GM18951 (cell line): ENCODE measurements at regions not wholly inside any gene's neighbourhood (a gene's known extent, or its start where the extent isn't known, plus 50 kb on each side); places are given as distances from the start of the nearest gene placed in this dataset.

Source experiments
- POLR2A ChIP-seq: IDR thresholded peaks from 4 replicates; pipeline ENCODE4 v1.6.1; 2011; ENCODE audit warnings: mild to moderate bottlenecking; ENCODE audit not compliant: insufficient read length, insufficient read depth; ENCODE audit errors: extremely low read depth
- in situ Hi-C: fragments of 300-500 bp; cut with MboI; formaldehyde crosslinking; loops from one replicate; pipeline ENCODE4 v1.12.0; 2022; ENCODE audit warnings: low sequenced_read_pairs, mixed read lengths, inconsistent platforms; ENCODE audit not compliant: unreplicated experiment

DNA sequence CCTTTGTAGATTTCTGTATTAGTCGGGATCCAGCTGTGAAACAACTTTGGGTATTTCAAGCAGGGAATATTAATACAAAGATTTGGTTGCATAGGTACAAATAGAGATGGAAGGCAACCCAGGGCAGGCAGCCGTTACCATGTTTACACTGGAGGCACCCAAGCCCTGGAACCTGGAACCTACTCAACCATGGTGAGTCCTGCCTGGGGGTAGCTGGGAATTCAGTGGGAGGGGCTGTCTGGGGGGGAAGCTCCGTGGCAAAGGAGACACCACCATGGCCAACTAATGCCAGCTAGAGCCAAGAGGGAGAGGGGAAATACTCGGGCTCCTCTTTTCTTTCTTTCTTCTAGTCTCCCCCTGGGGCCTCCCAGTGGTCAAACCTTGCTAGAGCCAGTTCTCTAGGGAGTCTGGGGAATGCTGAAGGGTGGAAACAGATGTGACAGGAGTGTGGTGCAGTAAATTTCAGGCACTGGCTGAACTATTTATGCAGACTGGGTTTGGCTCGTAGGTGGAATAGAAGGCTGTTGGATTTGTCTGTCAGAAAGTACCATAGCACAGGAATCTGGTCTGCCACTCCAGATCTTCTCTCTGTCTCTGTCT lies 91.9 kb upstream of the CACNA1E start:
- in situ Hi-C loops, result no loop called here
- no peak for TF ChIP-seq POLR2A

DNA sequence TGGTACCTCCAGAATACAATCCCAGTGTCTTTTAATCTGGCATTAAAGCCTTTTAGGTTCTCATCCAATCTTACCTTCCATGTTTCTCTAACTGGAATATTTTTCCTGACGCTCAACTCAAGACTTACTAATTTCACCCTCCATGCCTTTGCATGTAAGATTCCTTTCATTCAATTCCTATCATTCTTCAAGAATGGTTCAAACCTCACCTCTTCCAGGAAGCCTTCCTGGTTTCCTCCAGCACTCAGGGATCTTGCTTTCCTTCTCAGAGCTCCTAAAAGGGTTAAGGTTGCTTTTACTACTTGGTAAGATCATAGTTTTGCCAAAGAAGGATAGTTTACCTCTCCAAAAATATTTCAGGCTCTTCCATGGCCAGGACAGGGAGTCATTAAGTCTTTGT lies 91.2 kb upstream of the CACNA1E start:
- in situ Hi-C loops, result no loop called here
- TF ChIP-seq POLR2A, result no peak

DNA sequence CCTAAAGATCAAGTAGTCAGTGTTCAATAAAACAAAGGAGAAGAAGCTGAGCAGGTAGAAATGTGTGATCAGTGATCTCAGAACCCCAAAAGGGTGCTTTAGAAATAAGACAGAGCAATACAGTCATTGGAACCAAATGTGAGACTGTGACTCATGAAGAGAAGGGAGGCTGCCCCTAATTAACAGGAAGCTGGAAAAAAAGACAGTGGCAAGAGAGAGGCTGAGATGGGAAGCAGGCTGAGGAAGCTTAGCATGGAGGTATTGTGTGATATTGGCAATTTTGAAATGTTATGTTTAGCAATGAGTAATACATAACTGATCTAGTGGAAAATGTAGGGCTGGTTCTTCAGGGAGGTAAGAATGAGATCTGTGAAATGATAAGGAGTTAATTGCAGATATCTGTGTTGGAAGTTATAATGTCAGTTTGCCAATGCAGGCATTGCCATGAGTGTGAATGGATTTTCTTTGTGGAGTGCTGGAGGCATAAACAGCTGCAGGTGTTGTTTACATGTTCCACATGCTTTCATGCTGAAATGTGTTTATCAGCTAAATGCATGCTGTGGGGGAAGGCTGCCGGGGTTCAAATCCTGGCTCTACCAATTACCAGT lies 90.6 kb upstream of the CACNA1E start:
- no peak for TF ChIP-seq POLR2A
- in situ Hi-C loops, result no loop called here

DNA sequence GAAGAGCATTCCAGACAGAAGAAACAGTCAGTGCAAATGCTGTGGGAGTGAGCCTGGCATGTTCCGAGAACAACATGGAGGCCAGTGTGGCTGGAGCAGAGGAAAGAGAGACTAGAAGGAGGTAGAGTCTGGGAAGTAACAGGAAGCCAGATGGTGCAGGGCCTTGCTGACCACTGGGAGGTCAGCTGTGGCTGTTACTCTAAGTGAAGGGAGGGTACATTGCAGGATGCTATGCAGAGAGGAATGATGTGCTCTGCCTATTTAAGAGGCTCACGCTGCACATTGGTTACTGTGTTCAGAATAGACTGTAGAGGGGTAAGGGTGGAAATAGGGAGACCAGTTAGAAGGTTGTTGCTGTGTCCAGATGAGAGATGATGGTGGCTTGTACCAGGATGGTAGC lies 88.6 kb upstream of the CACNA1E start:
- no peak for TF ChIP-seq POLR2A
- in situ Hi-C loops, result no loop called here

DNA sequence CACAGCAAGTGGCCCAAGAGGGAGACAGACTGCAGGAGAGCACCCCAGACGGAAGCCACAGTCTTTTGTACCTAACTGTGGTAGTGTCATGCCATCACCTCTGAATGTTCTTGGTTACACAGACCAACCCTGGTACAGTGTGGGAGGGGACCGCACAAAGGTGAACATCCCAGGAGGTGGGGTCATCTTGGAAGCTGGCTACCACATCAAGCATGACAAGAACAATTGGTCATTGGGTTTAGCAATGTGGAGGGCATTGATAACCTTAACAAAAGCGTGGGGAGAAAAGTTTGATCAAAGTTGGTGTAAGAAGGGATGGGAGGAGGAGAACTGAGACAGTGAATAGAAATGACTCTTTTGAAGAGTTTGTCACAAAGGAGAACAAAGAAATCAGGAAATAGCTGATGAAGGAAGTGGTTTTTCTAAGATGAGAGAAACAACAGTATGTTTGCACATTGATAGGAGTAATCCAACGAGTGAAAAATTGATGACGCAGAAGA lies 87.1 kb upstream of the CACNA1E start:
- TF ChIP-seq POLR2A, result no peak
- in situ Hi-C loops, result no loop called here

DNA sequence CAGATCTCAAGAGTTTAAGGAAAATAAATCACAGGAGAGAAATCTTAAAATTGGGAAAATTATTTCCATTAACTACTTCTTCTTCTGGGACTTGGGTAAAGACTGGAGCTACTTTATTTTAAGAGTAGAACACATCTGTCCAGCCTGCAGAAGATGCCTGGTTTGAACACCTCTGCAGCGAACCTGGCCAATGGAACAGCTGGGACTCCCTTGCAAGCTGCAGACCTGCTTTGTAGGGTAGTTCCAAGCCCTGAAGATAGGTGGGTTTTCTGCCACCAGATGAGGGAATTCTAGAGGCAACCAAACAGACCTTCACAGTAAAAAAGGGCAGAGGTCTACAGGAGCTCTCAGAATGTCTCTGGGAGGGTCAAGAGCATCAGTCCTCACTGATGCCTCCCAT lies 86.5 kb upstream of the CACNA1E start:
- in situ Hi-C loops, result no loop called here
- TF ChIP-seq POLR2A, result no peak

DNA sequence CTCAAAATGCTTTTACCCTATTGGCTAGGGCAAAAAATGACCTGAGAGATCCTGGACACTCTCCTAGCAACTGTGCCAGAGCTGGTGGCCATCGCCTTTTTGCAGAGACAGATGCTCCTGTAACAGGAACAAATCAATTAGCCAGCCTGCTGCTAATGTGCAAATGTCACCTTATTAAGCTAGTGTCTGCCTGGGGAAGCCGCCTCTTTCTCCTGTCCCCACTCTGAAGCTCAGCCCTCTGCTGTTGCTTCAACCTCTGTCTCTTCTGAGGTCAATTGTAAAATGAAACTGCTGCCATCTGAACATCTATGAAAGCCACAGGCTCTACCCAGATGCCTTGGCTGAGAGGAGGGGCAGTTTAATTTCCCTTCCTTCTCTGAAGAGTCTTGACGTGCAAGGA lies 85.5 kb upstream of the CACNA1E start:
- in situ Hi-C loops, result no loop called here

DNA sequence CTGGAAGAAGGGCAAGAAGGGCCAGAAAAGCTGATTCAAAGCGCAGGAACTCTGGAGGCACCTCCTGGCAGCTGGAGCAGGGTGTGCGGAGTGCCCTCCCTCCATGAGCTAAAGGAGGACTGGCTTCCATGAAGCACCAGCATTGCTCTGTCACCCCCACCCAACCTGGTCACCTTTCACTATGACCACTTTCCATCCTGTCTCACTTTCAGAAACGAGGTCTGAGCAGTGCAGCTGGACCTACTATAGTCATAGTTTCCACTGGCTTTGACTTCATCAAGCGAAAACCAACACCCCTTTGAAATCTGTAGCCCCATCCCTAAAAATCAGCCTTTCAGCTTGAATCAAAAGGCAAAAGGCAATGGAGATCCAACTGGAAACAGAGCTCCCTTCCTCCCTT lies 84.8 kb upstream of the CACNA1E start:
- in situ Hi-C loops, result no loop called here
- TF ChIP-seq POLR2A, result no peak

More for the DNA sequence above, 85.5 kb upstream of the CACNA1E start:
- no peak for TF ChIP-seq POLR2A

DNA sequence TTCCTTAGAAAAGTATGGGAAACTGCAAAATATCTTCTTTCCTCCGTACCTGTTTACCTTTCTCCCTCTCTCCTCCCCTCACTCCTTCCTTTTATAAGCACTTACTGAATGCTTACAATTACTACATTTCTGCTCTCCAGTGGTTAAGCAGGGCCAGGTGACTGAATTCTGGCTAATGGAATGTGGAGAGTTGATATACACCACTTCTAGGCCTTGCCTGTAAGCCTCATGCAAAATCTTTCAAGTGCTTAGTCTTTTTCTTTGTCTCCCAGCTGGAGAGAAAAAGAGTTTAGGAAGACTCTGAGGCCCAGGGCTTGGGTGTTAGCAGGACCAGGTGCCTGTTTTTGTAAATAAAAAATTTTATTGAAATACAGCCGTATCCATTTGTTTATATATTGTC lies 77.7 kb upstream of the CACNA1E start:
- TF ChIP-seq POLR2A, result no peak
- in situ Hi-C loops, result no loop called here

DNA sequence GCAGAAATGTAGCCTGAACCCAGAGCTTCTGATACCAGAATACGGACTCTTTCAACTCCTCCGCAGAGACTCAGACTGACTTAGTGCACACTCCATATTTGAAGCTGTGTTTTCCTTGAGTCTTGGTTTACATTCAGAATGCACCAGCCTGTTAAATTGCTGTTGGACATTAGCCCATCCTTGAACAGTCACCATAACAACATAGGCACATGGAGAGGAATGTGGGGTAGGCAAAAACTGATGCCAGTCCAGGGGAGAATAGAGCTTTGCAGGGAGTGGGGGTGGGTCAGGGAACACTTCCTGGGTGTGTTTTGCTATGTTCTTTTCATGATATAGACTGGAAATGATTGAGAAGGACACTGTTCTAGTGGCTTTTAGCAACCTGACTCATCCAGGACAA lies 76.3 kb upstream of the CACNA1E start:
- TF ChIP-seq POLR2A, result no peak
- in situ Hi-C loops, result no loop called here

DNA sequence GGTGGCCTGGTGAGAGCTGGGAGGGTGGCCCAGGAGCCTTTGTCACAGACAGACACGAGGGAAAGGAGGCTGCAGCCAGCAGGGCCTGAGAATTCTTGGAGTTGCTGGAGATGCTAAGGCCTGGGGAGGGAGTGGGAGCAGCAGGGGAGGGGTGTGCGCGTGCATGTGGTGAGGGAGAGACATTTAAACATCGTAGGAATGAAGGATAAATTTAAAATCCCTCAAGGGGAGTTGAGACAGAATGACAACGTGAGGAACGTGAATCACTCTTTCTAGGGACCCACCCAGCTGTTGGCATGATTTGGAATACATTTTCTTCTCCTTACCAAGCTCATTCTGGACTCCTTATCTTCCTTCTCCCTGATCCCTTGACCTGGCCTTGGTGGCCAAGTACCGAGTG lies 73.3 kb upstream of the CACNA1E start:
- TF ChIP-seq POLR2A, result no peak
- in situ Hi-C loops, result no loop called here

DNA sequence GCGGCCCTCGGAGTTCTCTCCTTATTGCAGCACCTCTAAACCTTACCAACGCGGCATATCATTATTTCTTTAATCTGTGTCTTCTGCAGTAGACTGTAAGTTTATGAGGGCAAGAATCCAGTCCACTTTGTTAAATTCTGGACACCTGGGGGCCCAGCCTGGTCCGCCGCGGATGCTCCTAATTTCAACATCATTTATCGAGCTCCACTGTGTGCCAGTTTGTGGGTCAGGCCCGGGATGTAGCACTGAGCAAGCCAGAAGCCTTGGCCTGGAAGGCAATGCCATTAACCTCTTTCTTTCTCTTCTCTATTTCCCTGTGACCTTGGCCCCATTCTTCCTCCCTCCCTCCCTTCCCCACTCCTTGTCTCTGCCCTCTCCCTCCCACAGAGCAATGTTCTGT lies 70.6 kb upstream of the CACNA1E start:
- in situ Hi-C loops, result no loop called here
- no peak for TF ChIP-seq POLR2A

DNA sequence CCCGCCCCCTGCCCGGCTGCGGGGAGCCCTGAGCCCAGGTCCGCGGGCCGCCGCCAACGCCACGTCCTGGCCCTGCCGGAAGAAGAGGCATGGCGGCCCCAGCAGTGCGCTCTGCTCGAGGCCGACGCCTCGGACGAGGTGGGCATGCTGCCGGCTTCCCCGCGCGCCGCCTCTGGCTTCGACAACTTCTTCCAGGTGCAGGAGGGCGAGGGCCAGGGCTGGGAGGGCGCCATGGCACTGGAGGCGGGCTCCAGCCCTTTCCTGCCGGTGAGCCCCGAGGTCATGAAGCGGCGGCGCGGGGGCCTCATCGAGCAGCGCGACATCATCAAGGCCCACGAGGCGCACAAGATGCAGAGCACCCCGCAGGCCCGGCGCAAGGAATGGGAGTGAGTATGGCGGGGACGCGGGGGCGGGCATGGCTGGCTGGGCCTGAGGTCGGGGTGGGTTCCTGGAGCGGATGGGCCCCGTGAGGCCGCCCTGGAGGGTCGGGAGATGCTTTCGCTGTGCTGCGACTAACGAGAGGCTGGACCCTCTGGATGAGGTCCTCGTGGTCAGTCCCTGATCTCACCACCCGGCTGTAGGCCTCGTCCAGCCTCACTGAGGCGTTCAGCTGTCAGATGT lies 70.0 kb upstream of the CACNA1E start:
- TF ChIP-seq POLR2A, result no peak
- in situ Hi-C loops, result no loop called here

DNA sequence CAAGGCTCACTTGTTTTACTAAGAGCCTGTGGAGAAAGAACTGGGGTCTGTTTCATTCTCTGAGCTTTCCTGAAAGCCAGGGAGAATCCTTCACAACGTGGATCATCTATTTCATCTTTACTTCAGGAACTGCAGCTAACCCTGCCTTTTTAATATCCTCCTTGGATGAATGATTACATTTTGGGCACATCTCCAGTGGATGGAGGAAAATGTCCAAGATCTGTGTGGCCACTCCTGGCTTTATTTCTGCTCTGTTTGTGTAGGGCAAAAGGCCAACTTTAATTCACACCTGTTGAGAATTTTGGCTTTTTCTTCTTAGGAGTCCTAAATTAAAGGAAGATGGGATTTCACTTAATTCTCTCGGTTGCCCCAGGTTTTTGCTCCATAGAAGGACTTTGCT lies 69.5 kb upstream of the CACNA1E start:
- in situ Hi-C loops, result no loop called here
- TF ChIP-seq POLR2A, result no peak
